ENCODE measurements at regions not wholly inside any gene's neighbourhood (a gene's known extent, or its start where the extent isn't known, plus 50 kb on each side); places are given as distances from the start of the nearest gene placed in this dataset.

- TF ChIP-seq CERS6 (CRISPR knock-in tag; IDR thresholded peaks at IDR 0.05) = no peak
- TF ChIP-seq ZNF274 (CRISPR knock-in tag; IDR thresholded peaks at IDR 0.05) = no peak
- no peak for TF ChIP-seq ZNF557 (CRISPR knock-in tag; IDR thresholded peaks at IDR 0.05)
- no peak for TF ChIP-seq THYN1 (CRISPR knock-in tag; IDR thresholded peaks at IDR 0.05; ENCODE audit: borderline replicate concordance, low read depth)
- no peak for TF ChIP-seq ZNF569 (CRISPR knock-in tag; IDR thresholded peaks at IDR 0.05; ENCODE audit: borderline replicate concordance)
- TF ChIP-seq SRF (IDR thresholded peaks at IDR 0.05; ENCODE audit: low read depth, low read length) = no peak
- TF ChIP-seq ZNF83 (CRISPR knock-in tag; IDR thresholded peaks at IDR 0.05; ENCODE audit: borderline replicate concordance) = no peak
- TF ChIP-seq ZNF451 (CRISPR knock-in tag; IDR thresholded peaks at IDR 0.05) = peak; percentile 20; the same call in 1 of the 2 replicates
- TF ChIP-seq MTERF4 (CRISPR knock-in tag; IDR thresholded peaks at IDR 0.05) = no peak
- TF ChIP-seq, protein P1, sequence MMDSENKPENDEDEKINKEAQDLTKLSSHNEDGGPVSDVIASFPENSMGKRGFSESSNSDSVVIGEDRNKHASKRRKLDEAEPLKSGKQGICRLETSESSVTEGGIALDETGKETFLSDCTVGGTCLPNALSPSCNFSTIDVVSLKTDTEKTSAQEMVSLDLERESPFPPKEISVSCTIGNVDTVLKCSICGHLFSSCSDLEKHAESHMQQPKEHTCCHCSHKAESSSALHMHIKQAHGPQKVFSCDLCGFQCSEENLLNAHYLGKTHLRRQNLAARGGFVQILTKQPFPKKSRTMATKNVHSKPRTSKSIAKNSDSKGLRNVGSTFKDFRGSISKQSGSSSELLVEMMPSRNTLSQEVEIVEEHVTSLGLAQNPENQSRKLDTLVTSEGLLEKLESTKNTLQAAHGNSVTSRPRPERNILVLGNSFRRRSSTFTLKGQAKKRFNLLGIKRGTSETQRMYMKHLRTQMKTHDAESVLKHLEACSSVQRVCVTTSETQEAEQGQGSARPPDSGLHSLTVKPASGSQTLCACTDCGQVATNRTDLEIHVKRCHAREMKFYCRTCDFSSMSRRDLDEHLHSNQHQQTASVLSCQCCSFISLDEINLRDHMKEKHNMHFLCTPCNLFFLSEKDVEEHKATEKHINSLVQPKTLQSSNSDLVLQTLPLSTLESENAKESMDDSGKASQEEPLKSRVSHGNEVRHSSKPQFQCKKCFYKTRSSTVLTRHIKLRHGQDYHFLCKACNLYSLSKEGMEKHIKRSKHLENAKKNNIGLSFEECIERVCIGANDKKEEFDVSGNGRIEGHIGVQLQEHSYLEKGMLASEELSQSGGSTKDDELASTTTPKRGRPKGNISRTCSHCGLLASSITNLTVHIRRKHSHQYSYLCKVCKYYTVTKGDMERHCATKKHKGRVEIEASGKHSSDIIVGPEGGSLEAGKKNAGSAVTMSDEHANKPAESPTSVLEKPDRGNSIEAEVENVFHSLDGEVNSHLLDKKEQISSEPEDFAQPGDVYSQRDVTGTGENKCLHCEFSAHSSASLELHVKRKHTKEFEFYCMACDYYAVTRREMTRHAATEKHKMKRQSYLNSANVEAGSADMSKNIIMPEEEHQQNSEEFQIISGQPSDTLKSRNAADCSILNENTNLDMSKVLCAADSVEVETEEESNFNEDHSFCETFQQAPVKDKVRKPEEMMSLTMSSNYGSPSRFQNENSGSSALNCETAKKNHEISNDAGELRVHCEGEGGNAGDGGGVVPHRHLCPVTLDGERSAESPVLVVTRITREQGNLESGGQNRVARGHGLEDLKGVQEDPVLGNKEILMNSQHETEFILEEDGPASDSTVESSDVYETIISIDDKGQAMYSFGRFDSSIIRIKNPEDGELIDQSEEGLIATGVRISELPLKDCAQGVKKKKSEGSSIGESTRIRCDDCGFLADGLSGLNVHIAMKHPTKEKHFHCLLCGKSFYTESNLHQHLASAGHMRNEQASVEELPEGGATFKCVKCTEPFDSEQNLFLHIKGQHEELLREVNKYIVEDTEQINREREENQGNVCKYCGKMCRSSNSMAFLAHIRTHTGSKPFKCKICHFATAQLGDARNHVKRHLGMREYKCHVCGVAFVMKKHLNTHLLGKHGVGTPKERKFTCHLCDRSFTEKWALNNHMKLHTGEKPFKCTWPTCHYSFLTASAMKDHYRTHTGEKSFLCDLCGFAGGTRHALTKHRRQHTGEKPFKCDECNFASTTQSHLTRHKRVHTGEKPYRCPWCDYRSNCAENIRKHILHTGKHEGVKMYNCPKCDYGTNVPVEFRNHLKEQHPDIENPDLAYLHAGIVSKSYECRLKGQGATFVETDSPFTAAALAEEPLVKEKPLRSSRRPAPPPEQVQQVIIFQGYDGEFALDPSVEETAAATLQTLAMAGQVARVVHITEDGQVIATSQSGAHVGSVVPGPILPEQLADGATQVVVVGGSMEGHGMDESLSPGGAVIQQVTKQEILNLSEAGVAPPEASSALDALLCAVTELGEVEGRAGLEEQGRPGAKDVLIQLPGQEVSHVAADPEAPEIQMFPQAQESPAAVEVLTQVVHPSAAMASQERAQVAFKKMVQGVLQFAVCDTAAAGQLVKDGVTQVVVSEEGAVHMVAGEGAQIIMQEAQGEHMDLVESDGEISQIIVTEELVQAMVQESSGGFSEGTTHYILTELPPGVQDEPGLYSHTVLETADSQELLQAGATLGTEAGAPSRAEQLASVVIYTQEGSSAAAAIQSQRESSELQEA (CRISPR knock-in tag; IDR thresholded peaks at IDR 0.05; ENCODE audit: not compliant biosample characterization) = no peak
- TF ChIP-seq, protein P2, sequence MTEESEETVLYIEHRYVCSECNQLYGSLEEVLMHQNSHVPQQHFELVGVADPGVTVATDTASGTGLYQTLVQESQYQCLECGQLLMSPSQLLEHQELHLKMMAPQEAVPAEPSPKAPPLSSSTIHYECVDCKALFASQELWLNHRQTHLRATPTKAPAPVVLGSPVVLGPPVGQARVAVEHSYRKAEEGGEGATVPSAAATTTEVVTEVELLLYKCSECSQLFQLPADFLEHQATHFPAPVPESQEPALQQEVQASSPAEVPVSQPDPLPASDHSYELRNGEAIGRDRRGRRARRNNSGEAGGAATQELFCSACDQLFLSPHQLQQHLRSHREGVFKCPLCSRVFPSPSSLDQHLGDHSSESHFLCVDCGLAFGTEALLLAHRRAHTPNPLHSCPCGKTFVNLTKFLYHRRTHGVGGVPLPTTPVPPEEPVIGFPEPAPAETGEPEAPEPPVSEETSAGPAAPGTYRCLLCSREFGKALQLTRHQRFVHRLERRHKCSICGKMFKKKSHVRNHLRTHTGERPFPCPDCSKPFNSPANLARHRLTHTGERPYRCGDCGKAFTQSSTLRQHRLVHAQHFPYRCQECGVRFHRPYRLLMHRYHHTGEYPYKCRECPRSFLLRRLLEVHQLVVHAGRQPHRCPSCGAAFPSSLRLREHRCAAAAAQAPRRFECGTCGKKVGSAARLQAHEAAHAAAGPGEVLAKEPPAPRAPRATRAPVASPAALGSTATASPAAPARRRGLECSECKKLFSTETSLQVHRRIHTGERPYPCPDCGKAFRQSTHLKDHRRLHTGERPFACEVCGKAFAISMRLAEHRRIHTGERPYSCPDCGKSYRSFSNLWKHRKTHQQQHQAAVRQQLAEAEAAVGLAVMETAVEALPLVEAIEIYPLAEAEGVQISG (CRISPR knock-in tag; IDR thresholded peaks at IDR 0.05) = peak; percentile 87
- no peak for TF ChIP-seq ONECUT2 (CRISPR knock-in tag; IDR thresholded peaks at IDR 0.05)
- peak; percentile 60 for TF ChIP-seq HNRNPK (IDR thresholded peaks at IDR 0.05; ENCODE audit: low read depth, low read length, poor library complexity, severe bottlenecking)
Observed at GRCh38 chr22:23521441-23522113, 58.5 kb downstream of the IGLL1 start (continued).
